ENCODE measurements at regions not wholly inside any gene's neighbourhood (a gene's known extent, or its start where the extent isn't known, plus 50 kb on each side); places are given as distances from the start of the nearest gene placed in this dataset.
A peak's percentile ranks its signal among the peaks of the same experiment; 100 is the strongest.

GRCh38 chr7:135846339-135846738, 97.7 kb upstream of the FAM180A start:
- Histone ChIP-seq H3K79me1 (ENCODE audit: low read depth, low read length) (no peaks in the 10 kb centered on the region), H3K4ac (replicated peaks; ENCODE audit: insufficient read length, low read depth, low read length) (no peak overlapping the region), H3K36me3 (ENCODE audit: control insufficient read depth in 2 of 4, insufficient read depth in 4 of 4, low read length in 3 of 4) (no peaks in the 10 kb centered on the region), H4K5ac (ENCODE audit: insufficient read length, low read depth, low read length) (no peak overlapping the region), H3K56ac (replicated peaks; ENCODE audit: insufficient read length, low read depth, low read length) (no peak overlapping the region), H3K18ac (ENCODE audit: extremely low read depth, low read length) (no peak overlapping the region), H2BK15ac (ENCODE audit: low read length) (no peak overlapping the region), H2BK5ac (ENCODE audit: low read depth, low read length) (no peak overlapping the region), H3K27ac (ENCODE audit: low read depth, low read length) (no peak overlapping the region), H3K23ac (ENCODE audit: insufficient read length) (no peak overlapping the region), H2BK120ac (replicated peaks; ENCODE audit: low read depth, low read length) (no peak overlapping the region), H3K4me3 (ENCODE audit: extremely low read depth in 1 of 4, insufficient read depth in 2 of 4, low read depth in 3 of 4, low read length in 4 of 4) (no peak overlapping the region), H2AFZ (ENCODE audit: low read length) (no peak overlapping the region), H4K20me1 (replicated peaks in 1 of 2; ENCODE audit: control insufficient read depth in 1 of 2, insufficient read depth in 2 of 2, low read length in 2 of 2) (no peaks in the 10 kb centered on the region), H3K4me1 (replicated peaks in 1 of 4; ENCODE audit: control insufficient read depth in 3 of 4, insufficient read depth in 4 of 4, low read length in 3 of 4) (no peaks in the 10 kb centered on the region), H3K9me3 (ENCODE audit: insufficient read depth in 2 of 2, low read depth in 1 of 2, low read length in 1 of 2) (no peaks in the 10 kb centered on the region), H3K79me2 (ENCODE audit: control insufficient read depth in 1 of 2, insufficient read depth in 2 of 2, low read length in 2 of 2) (no peaks in the 10 kb centered on the region), H3K23me2 (ENCODE audit: low read depth, low read length) (no peaks in the 10 kb centered on the region), H3K4me2 (ENCODE audit: insufficient read depth in 1 of 2, low read depth in 2 of 2, low read length in 2 of 2) (no peak overlapping the region), H2BK12ac (ENCODE audit: low read depth, low read length) (no peak overlapping the region), H2BK20ac (ENCODE audit: low read length) (no peak overlapping the region), H3K9ac (replicated peaks in 1 of 4; ENCODE audit: extremely low read depth in 1 of 4, low read depth in 3 of 4, low read length in 3 of 4) (no peak overlapping the region), H4K8ac (ENCODE audit: extremely low read depth, insufficient read depth, low read length) (no peak overlapping the region), H2AK5ac (ENCODE audit: low read depth, low read length) (no peak overlapping the region), H3K27me3 (replicated peaks in 1 of 4; ENCODE audit: control insufficient read depth in 3 of 4, extremely low read depth in 1 of 4, insufficient read depth in 3 of 4, low read length in 3 of 4) (no peaks in the 10 kb centered on the region), H4K91ac (replicated peaks; ENCODE audit: insufficient read length, low read length) (no peak overlapping the region), H3K14ac (ENCODE audit: insufficient read length) (no peak overlapping the region)
- no peak for TF ChIP-seq EGR1 (IDR thresholded peaks at IDR 0.05; ENCODE audit: borderline replicate concordance, low read depth, low read length)
- TF ChIP-seq CBX5 (IDR thresholded peaks at IDR 0.05; ENCODE audit: low read depth, low read length) = no peak
- TF ChIP-seq RAD21 (IDR thresholded peaks at IDR 0.05 in 1 of 2, conservative IDR thresholded peaks at IDR 0.05 in 1 of 2; ENCODE audit: low read depth in 2 of 2, low read length in 2 of 2) = 0 out of 4 replicates have a peak, but pooled peaks of 1 of the 2 experiments have one; percentile 6
- no peak for TF ChIP-seq GTF2F1 (IDR thresholded peaks at IDR 0.05; ENCODE audit: borderline replicate concordance, low read depth, low read length)
- WGBS, 2 experiments (ENCODE audit: extremely low coverage in 1 of 2, insufficient coverage in 1 of 2, insufficient read length in 1 of 2, insufficient replicate concordance in 2 of 2, low coverage in 1 of 2, low lambda C conversion rate in 2 of 2, missing lambda C conversion rate in 1 of 2) = 98% methylated on average over 5 of the region's 5 CpGs; no CpG with 5 or more reads in 1 of the 2 experiments
- FAIRE-seq (no peak), DNase-seq (ENCODE audit: low read depth in 1 of 2, low spot score in 2 of 2) (no peak)
- CTCF ChIA-PET (ENCODE audit: partially characterized antibody) = interaction anchor here (0.6 to 2.1 kb wide), 5 partner anchors 8 to 1070 kb away, joined by 3 to 8 read pairs (median 3); no protein-coding TSS in a partner anchor
- POLR2A ChIA-PET (ENCODE audit: partially characterized antibody) = no interaction called here

Measured in H1 (cell line).